Naive B cell (primary cell): ENCODE measurements at regions not wholly inside any gene's neighbourhood (a gene's known extent, or its start where the extent isn't known, plus 50 kb on each side); places are given as distances from the start of the nearest gene placed in this dataset.

ENCODE experiments used
- ATAC-seq, 2 donors: fragments of 150-1000 bp; cut with Tn5 transposase; 2 replicates each; pipeline ENCODE4 v1.10.0; 2021; ENCODE audit warnings: low read depth in 2 of 2, mild to moderate bottlenecking in 2 of 2, moderate library complexity in 2 of 2
- DNase-seq: peaks from one replicate; pipeline ENCODE4 v3.0.0; 2022
- H3K27ac Mint-ChIP-seq, 6 donors: one replicate each; pipeline ENCODE4 v1.8.0; 2020 to 2022; ENCODE audit warnings: mild to moderate bottlenecking in 6 of 6, mixed read lengths in 6 of 6, moderate library complexity in 5 of 6, inconsistent platforms in 2 of 6
- H3K27me3 Mint-ChIP-seq, 3 donors: one replicate each; pipeline ENCODE4 v1.8.0; 2021 to 2022; ENCODE audit warnings: mixed read lengths in 3 of 3, mild to moderate bottlenecking in 1 of 3
- H3K36me3 Mint-ChIP-seq, 2 donors: one replicate each; pipeline ENCODE4 v1.8.0; 2020 to 2022; ENCODE audit warnings: mixed read lengths in 2 of 2, inconsistent platforms in 1 of 2, mild to moderate bottlenecking in 1 of 2
- H3K4me1 Mint-ChIP-seq, 3 donors: one replicate each; pipeline ENCODE4 v1.8.0; 2020 to 2022; ENCODE audit warnings: mixed read lengths in 3 of 3, inconsistent platforms in 1 of 3, mild to moderate bottlenecking in 1 of 3, moderate library complexity in 1 of 3
- H3K4me3 Mint-ChIP-seq, 8 donors: one replicate each; pipeline ENCODE4 v1.8.0; 2020 to 2022; ENCODE audit warnings: mild to moderate bottlenecking in 8 of 8, mixed read lengths in 8 of 8, moderate library complexity in 8 of 8, inconsistent platforms in 2 of 8
- H3K9me3 Mint-ChIP-seq, 7 donors: one replicate each; pipeline ENCODE4 v1.8.0; 2020 to 2022; ENCODE audit warnings: mixed read lengths in 7 of 7, mild to moderate bottlenecking in 5 of 7, inconsistent platforms in 2 of 7, moderate library complexity in 1 of 7

- no peak for DNase-seq
- ATAC-seq = no peak
- Mint-ChIP-seq H3K27ac (no peak overlapping the region), H3K4me3 (no peak overlapping the region), H3K27me3 (peaks cover 3 to 12% (median 5%) of the 10 kb centered on the region in 3 donors), H3K9me3 (peaks cover 0 to 5% (median 0%) of the 10 kb centered on the region in 7 donors), H3K36me3 (no peaks in the 10 kb centered on the region), H3K4me1 (no peaks in the 10 kb centered on the region)
Measured at GRCh38 chr16:5422643-5423496, 325.3 kb upstream of the EEF2KMT start.

- H3K27ac Mint-ChIP-seq = no peak overlapping the region
- H3K9me3 Mint-ChIP-seq = peaks cover 0 to 5% (median 0%) of the 10 kb centered on the region in 7 donors
- no peaks in the 10 kb centered on the region for H3K4me1 Mint-ChIP-seq
- H3K36me3 Mint-ChIP-seq = no peaks in the 10 kb centered on the region
- H3K4me3 Mint-ChIP-seq = no peak overlapping the region
- DNase-seq (no peak), ATAC-seq (no peak)
- peaks cover 3 to 14% (median 5%) of the 10 kb centered on the region in 3 donors for H3K27me3 Mint-ChIP-seq
Measured at GRCh38 chr16:5422047-5422446, 324.5 kb upstream of the EEF2KMT start.

DNA sequence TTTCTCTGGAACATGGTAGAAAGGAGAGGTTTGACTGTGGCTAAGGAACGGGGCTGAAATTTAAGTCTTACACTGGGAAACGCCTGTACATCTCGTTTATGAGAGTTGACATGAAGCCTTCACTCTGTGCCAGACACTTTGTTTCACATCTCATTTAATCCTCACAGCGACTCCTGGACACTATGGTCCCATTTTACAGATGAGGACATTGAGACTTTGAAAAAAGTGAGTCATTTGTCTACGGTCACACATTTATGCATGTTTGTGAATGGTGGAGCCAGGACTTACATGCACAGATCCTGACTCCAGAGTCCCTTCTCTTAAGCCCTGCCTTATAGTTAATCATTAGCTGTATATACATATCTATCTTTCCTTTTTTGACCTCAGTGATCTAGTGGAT lies 318.4 kb upstream of the EEF2KMT start:
- peaks cover 0 to 10% (median 4%) of the 10 kb centered on the region in 7 donors for H3K9me3 Mint-ChIP-seq
- no peak overlapping the region for H3K27ac Mint-ChIP-seq
- ATAC-seq = no peak
- no peaks in the 10 kb centered on the region for H3K36me3 Mint-ChIP-seq
- H3K4me3 Mint-ChIP-seq = no peak overlapping the region
- peaks cover 0 to 17% (median 9%) of the 10 kb centered on the region in 3 donors for H3K27me3 Mint-ChIP-seq
- no peak for DNase-seq
- no peaks in the 10 kb centered on the region for H3K4me1 Mint-ChIP-seq

- no peak for DNase-seq
- Mint-ChIP-seq H3K4me3 (no peak overlapping the region), H3K4me1 (no peaks in the 10 kb centered on the region), H3K27me3 (peaks cover 0 to 17% (median 9%) of the 10 kb centered on the region in 3 donors), H3K9me3 (peaks cover 0 to 15% (median 7%) of the 10 kb centered on the region in 7 donors), H3K36me3 (no peaks in the 10 kb centered on the region), H3K27ac (no peak overlapping the region)
- no peak for ATAC-seq
Measured at GRCh38 chr16:5415123-5415522, 317.5 kb upstream of the EEF2KMT start.

DNA sequence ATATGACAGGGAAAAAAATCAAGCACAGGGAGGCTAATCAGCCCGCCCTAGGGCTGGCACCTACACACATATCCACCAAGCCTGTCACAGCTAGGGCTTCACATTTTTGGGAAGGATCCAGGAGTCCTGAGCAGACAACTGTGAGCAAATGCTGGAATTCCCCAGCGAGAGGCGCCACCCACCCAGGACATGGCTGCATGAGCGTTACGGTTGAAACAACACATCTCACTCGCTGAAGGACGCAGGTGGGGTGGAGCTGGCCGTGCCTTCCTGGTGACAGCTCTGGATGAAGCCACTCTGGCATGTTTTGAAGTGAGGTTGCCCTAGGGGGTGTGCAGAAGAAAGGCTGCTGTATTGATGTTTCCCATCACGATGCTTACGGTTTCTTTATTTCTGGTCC lies 315.1 kb upstream of the EEF2KMT start:
- H3K9me3 Mint-ChIP-seq = peaks cover 0 to 15% (median 7%) of the 10 kb centered on the region in 7 donors
- no peak overlapping the region for H3K27ac Mint-ChIP-seq
- ATAC-seq = no peak
- H3K4me3 Mint-ChIP-seq = no peak overlapping the region
- no peak for DNase-seq
- peaks cover 0 to 6% (median 5%) of the 10 kb centered on the region in 3 donors for H3K27me3 Mint-ChIP-seq
- H3K4me1 Mint-ChIP-seq = no peaks in the 10 kb centered on the region
- no peaks in the 10 kb centered on the region for H3K36me3 Mint-ChIP-seq

- Mint-ChIP-seq H3K4me3 (no peak overlapping the region), H3K27ac (no peak overlapping the region), H3K36me3 (no peaks in the 10 kb centered on the region), H3K4me1 (no peaks in the 10 kb centered on the region), H3K9me3 (peaks cover 0 to 5% (median 2%) of the 10 kb centered on the region in 7 donors), H3K27me3 (peaks cover 6 to 16% (median 8%) of the 10 kb centered on the region in 3 donors)
- ATAC-seq (no peak), DNase-seq (no peak)
Measured at GRCh38 chr16:5398203-5398602, 300.6 kb upstream of the EEF2KMT start.

GRCh38 chr16:5396880-5397279 lies 299.3 kb upstream of the EEF2KMT start:
- ATAC-seq (no peak), DNase-seq (no peak)
- no peaks in the 10 kb centered on the region for H3K36me3 Mint-ChIP-seq
- no peaks in the 10 kb centered on the region for H3K4me1 Mint-ChIP-seq
- H3K27me3 Mint-ChIP-seq = peaks cover 4 to 12% (median 6%) of the 10 kb centered on the region in 3 donors
- H3K4me3 Mint-ChIP-seq = no peak overlapping the region
- H3K9me3 Mint-ChIP-seq = peaks cover 0 to 5% (median 1%) of the 10 kb centered on the region in 7 donors
- H3K27ac Mint-ChIP-seq = no peak overlapping the region

DNA sequence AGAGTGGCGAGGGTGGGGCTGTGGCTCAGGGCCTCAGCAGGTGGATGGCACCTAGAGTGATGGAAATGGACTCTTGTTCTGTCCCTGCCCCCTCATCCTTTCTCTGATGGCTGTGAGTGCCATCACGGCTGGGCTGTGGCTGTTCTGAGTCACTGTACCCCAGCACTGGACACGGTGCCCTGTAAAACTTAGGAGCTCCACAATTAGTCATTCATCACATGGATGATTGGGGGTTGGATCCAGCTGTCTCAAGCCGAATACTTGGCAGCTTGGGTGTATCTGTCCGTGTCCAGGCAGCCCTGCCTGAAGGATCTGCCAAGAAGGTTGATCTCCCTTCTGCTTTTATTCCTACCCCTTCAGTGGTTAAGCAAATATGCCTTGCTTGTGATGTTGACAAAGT lies 295.5 kb upstream of the EEF2KMT start:
- Mint-ChIP-seq H3K4me1 (no peaks in the 10 kb centered on the region), H3K4me3 (no peak overlapping the region), H3K27ac (no peak overlapping the region), H3K27me3 (peaks cover under 1 to 5% (median under 1%) of the 10 kb centered on the region in 3 donors), H3K9me3 (peaks cover 0 to 6% (median 1%) of the 10 kb centered on the region in 7 donors), H3K36me3 (no peaks in the 10 kb centered on the region)
- no peak for DNase-seq
- ATAC-seq = no peak

DNA sequence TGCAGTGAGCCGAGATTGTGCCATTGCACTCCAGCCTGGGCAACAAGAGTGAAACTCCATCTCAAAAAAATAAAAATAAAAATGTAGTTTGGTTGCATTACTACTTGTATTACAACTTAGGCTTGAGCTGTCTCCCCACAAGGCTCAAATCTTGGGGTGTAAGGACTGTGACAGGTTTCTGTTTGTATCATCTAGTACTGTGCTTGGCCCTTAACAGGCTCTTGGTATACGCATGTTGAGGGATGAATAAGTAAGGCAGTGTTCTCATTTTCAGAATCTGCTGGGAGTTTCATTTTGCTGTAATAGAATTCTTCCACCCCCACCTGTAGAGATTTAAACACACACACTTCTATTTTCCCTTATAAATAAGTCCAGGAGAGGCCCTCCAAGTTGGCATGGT lies 289.4 kb upstream of the EEF2KMT start:
- H3K9me3 Mint-ChIP-seq = peaks cover 0 to 28% (median 11%) of the 10 kb centered on the region in 7 donors
- H3K4me1 Mint-ChIP-seq = no peaks in the 10 kb centered on the region
- peaks cover 0 to 5% (median 5%) of the 10 kb centered on the region in 3 donors for H3K27me3 Mint-ChIP-seq
- H3K36me3 Mint-ChIP-seq = peaks cover 0 to 7% of the 10 kb centered on the region in 2 donors
- DNase-seq = no peak
- no peak for ATAC-seq
- H3K27ac Mint-ChIP-seq = no peak overlapping the region
- H3K4me3 Mint-ChIP-seq = no peak overlapping the region

DNA sequence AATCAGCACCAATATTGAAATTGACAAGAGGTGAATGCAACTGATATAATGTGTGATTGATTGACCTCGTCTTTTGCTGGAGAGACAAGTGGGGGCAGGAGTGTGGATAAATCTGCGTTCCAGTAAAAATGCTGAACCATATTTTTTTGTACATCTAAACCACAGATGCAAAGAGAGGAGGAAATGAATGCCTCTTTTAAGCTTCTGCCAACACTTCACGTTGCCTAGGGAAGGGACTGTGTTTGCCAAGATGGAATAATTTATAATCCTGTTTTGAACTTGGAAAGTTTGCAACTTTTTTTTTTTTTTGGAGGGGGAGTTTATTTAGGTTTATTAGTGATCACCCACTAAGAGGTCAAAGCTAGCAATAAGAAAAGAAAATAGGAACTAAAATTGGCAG lies 288.2 kb upstream of the EEF2KMT start:
- no peaks in the 10 kb centered on the region for H3K4me1 Mint-ChIP-seq
- no peak for ATAC-seq
- no peak overlapping the region for H3K27ac Mint-ChIP-seq
- DNase-seq = no peak
- peaks cover 0 to 24% (median 8%) of the 10 kb centered on the region in 7 donors for H3K9me3 Mint-ChIP-seq
- H3K4me3 Mint-ChIP-seq = no peak overlapping the region
- peaks cover 0 to 5% (median 0%) of the 10 kb centered on the region in 3 donors for H3K27me3 Mint-ChIP-seq
- peaks cover 0 to 7% of the 10 kb centered on the region in 2 donors for H3K36me3 Mint-ChIP-seq

DNA sequence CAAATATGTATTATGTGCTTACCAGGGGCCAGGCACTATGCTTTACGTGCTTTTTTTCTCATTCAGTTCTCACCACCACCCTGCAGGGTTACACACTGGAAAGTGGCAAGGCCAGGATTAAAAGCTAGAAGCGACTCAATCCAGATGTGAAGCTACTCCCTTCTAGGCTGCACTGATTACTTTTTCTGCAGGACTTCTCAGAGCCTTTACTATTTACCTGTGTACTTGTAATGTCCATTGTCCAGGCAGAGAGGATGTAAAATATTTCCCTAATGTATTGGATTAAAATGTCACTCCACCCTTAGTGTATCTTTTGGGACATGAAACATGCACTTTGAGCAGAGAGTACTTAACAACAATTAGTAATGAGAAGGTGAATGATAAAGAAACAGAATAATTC lies 287.5 kb upstream of the EEF2KMT start:
- H3K4me1 Mint-ChIP-seq = no peaks in the 10 kb centered on the region
- H3K4me3 Mint-ChIP-seq = no peak overlapping the region
- peaks cover 0 to 5% (median 0%) of the 10 kb centered on the region in 3 donors for H3K27me3 Mint-ChIP-seq
- peaks cover 0 to 7% of the 10 kb centered on the region in 2 donors for H3K36me3 Mint-ChIP-seq
- peaks cover 0 to 22% (median 8%) of the 10 kb centered on the region in 7 donors for H3K9me3 Mint-ChIP-seq
- H3K27ac Mint-ChIP-seq = no peak overlapping the region
- DNase-seq = no peak
- no peak for ATAC-seq

DNA sequence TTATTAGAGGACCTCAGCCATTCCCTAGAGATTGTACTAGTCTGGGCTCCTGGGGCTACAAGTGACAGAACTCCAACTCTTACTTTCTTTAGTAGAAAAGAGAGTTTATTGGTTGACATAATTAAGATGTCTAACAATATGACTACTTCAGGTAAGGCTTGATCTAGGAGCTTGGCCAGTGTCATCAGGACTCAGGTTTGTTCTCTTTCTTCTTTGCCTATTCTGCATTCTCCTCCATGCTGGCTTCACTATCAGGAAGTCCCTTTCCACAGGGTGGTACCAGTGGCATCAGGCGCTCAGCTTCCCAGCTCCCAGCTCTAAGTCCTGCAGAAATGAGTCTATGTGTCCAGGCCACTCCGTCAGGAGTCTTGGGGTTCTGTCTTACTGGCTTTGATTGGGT lies 286.1 kb upstream of the EEF2KMT start:
- ATAC-seq = no peak
- peaks cover 0 to 7% of the 10 kb centered on the region in 2 donors for H3K36me3 Mint-ChIP-seq
- no peak for DNase-seq
- no peaks in the 10 kb centered on the region for H3K4me1 Mint-ChIP-seq
- H3K9me3 Mint-ChIP-seq = peaks cover 0 to 22% (median 8%) of the 10 kb centered on the region in 7 donors
- peaks cover 0 to 5% (median 0%) of the 10 kb centered on the region in 3 donors for H3K27me3 Mint-ChIP-seq
- H3K27ac Mint-ChIP-seq = no peak overlapping the region
- no peak overlapping the region for H3K4me3 Mint-ChIP-seq

DNA sequence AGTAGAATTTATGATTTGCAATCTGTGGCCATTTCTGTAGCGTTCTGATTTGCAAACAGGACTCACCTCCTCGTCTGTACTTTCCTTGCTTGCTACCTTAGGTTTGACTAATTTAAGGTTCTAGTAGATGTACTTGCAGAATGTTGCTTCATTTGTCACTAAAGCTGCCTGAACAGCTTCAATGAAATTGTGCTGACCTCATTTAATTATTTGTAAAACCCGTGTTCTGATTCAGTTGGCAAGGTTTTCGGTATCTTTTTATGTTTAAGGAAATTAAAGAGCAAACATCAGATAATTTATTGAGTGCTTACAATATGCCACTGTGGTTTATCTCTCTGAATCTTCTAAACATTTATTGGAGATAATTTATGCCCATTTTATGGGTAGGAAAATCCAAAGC lies 284.9 kb upstream of the EEF2KMT start:
- ATAC-seq = no peak
- no peak overlapping the region for H3K27ac Mint-ChIP-seq
- H3K4me1 Mint-ChIP-seq = no peaks in the 10 kb centered on the region
- peaks cover 0 to 17% (median 5%) of the 10 kb centered on the region in 7 donors for H3K9me3 Mint-ChIP-seq
- H3K27me3 Mint-ChIP-seq = peaks cover 0 to under 1% (median 0%) of the 10 kb centered on the region in 3 donors
- no peak overlapping the region for H3K4me3 Mint-ChIP-seq
- H3K36me3 Mint-ChIP-seq = peaks cover 0 to under 1% of the 10 kb centered on the region in 2 donors
- no peak for DNase-seq

- DNase-seq (no peak), ATAC-seq (no peak)
- Mint-ChIP-seq H3K27ac (no peak overlapping the region), H3K36me3 (no peaks in the 10 kb centered on the region), H3K4me3 (no peak overlapping the region), H3K27me3 (peaks cover 0 to under 1% (median 0%) of the 10 kb centered on the region in 3 donors), H3K9me3 (peaks cover 0 to 15% (median 4%) of the 10 kb centered on the region in 7 donors), H3K4me1 (no peaks in the 10 kb centered on the region)
Measured at GRCh38 chr16:5381481-5381880, 283.9 kb upstream of the EEF2KMT start.
